ENCODE measurements at regions not wholly inside any gene's neighbourhood (a gene's known extent, or its start where the extent isn't known, plus 50 kb on each side); places are given as distances from the start of the nearest gene placed in this dataset.

DNA sequence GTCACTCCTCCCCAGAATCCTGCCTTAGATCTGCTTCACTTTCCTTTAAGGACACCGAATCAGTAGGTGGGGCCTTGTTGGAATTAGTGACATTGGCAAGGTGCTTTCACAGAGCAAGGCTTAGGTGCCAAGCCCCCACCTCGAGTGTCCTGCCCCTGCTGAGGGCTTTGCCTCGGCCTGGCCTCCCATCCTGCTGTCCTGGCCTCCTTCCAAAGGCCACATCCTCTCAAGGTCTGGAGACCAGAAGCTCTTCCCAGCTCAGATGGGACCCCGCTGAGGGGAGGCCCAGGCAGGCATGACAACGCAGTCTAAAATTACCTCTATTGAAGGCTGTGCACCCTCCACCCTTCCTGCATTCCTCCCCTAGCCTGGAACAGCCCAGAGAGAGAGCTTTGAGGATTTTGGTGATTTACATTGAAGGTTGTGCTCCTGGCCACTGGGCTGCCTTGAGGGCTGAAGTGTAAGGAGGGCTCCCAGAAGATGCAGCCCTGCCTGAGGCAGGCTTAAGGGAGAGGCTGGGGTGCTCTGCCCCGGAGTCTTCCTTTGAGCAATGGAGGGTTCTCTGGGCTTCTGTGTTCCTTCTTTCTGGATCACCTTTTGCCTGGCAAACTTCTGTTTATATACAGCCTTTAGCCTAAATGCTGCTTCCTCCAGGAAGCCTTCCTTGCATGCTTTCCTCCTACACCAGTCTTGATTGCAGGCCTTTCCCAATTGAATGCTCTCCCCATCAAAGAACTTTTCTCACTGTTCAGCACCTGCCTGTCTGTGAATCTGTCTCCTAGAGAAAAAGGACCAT is 154.4 kb downstream of the DDX1 start:
- no peak for TF ChIP-seq POLR2A (IDR thresholded peaks at IDR 0.05)
- TF ChIP-seq CTCF (IDR thresholded peaks at IDR 0.05): no peak

All from body of pancreas (tissue), 4 donors.